BJ (cell line): ENCODE measurements at regions not wholly inside any gene's neighbourhood (a gene's known extent, or its start where the extent isn't known, plus 50 kb on each side); places are given as distances from the start of the nearest gene placed in this dataset.
A peak's percentile ranks its signal among the peaks of the same experiment; 100 is the strongest.

Experiments used
- CTCF ChIA-PET: fragments of 350-600 bp; formaldehyde crosslinking; extraction: SDS; loops from one replicate; lab custom pipeline; 2021; ENCODE audit warnings: antibody characterized with exemption, inconsistent platforms; lab: Yijun Ruan, JAX
- POLR2A ChIA-PET: fragments of 300-600 bp; sonication (Branson Sonifier 250); formaldehyde crosslinking; extraction: SDS; loops from one replicate; lab custom pipeline; 2021; ENCODE audit warnings: antibody characterized with exemption; lab: Charles Lee
- DNase-seq: peaks from one replicate; pipeline ENCODE4 v3.0.0-alpha.2; 2011; ENCODE audit warnings: low read depth
- H3K27me3 ChIP-seq: 2 replicates; pipeline ENCODE4 v1.6.0; 2011; ENCODE audit warnings: low read length; ENCODE audit not compliant: control insufficient read depth, insufficient read depth
- H3K36me3 ChIP-seq: 2 replicates; pipeline ENCODE4 v1.5.1; 2011; ENCODE audit warnings: low read length; ENCODE audit not compliant: control insufficient read depth, insufficient read depth
- H3K4me3 ChIP-seq: 2 replicates; pipeline ENCODE4 v1.5.1; 2011; ENCODE audit warnings: low read depth, mild to moderate bottlenecking, control low read depth, low read length
- TF ChIP-seq, protein P1 (sequence below): IDR thresholded peaks from 2 replicates; pipeline ENCODE4 v1.5.1; 2011; ENCODE audit warnings: low read depth, mild to moderate bottlenecking, control low read depth, inconsistent platforms, low read length, moderate library complexity; ENCODE audit not compliant: insufficient read depth

DNA sequence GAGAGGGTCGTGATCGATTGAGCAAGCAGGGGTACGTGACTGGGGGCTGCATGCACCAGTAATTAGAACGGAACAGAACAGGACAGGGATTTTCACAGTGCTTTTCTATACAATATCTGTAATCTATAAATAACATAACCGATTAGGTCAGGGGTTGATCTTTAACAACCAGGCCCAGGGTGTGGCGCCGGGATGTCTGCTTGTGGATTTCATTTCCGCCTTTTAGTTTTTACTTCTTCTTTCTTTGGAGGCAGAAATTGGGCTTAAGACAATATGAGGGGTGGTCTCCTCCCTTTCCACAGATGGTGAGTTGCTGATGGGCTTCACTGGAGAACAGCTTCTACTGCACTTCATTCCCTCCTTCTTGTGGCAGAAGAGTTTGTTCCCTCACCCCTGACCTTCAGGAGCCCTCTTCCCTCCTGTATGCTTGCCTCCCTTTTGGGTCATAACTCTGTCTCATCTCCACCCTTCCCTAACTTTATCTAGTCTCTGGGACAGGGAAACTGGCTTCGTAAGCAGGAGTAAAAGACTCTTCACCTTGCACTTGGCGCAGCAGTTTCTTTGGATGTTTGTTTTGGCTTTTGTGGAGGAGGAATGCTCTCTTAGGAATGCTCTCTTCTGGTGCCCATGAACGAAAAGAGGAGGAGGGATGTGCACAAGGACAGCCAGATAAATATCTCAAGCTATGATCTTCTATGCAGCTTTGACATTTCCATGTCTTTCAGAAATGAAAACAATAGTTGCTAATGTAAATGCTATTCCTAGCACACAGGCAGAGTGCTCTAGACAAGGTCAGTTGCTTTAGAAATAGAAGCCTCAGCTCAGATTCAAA is 139.8 kb upstream of the RPS23 start:
- DNase-seq: no peak
- Histone ChIP-seq H3K36me3 (no peaks in the 10 kb centered on the region), H3K4me3 (no peak overlapping the region), H3K27me3 (no peaks in the 10 kb centered on the region)
- TF ChIP-seq, protein P1, sequence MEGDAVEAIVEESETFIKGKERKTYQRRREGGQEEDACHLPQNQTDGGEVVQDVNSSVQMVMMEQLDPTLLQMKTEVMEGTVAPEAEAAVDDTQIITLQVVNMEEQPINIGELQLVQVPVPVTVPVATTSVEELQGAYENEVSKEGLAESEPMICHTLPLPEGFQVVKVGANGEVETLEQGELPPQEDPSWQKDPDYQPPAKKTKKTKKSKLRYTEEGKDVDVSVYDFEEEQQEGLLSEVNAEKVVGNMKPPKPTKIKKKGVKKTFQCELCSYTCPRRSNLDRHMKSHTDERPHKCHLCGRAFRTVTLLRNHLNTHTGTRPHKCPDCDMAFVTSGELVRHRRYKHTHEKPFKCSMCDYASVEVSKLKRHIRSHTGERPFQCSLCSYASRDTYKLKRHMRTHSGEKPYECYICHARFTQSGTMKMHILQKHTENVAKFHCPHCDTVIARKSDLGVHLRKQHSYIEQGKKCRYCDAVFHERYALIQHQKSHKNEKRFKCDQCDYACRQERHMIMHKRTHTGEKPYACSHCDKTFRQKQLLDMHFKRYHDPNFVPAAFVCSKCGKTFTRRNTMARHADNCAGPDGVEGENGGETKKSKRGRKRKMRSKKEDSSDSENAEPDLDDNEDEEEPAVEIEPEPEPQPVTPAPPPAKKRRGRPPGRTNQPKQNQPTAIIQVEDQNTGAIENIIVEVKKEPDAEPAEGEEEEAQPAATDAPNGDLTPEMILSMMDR: no peak
- POLR2A ChIA-PET: no interaction called here
- CTCF ChIA-PET: no interaction called here

DNA sequence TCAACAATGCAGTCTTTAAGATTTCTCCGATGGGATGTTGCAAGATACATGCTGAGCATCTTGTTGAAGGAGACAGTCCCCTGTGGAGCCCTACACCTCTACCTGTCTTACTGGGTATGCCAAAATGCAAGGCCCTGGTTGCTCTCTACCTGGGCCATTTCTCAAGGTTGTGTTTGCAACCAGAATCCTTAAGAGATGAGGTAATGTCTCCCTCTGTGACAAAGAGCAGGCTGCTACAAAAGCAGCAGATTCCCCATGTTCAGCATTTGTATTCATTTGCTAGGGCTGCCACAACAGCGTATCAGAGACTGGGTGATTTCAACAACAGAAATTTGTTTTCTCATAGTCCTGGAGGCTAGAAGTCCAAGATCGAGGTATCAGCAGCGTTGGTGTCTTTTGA is 138.4 kb upstream of the RPS23 start:
- CTCF ChIA-PET: no interaction called here

DNA sequence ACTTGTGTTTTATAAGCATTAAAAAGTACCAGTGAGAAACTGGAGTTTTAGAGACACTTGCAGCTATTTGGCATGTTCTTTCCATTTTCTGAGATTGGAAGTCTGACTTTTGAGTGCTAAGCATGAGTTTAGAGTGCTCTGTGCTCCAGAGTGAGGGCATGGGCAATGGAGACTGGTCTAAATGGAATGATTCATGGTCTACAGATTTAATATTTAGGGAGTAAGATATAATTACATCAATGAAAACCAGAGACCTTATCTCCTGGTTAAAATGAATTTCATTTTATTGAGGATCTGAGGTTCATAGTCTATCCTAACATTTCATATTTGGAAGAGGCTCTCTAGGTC is 135.9 kb upstream of the RPS23 start:
- CTCF ChIA-PET: interaction anchor here (0.9 kb wide), 1 partner anchor 62 kb away, joined by 5 read pairs; no protein-coding TSS in a partner anchor
- Histone ChIP-seq H3K27me3 (no peaks in the 10 kb centered on the region), H3K36me3 (no peaks in the 10 kb centered on the region), H3K4me3 (no peak overlapping the region)
- TF ChIP-seq, protein P1: no peak
- POLR2A ChIA-PET: no interaction called here
- no peak for DNase-seq

More for the DNA sequence above, 138.4 kb upstream of the RPS23 start:
- TF ChIP-seq, protein P1: no peak
- Histone ChIP-seq H3K36me3 (no peaks in the 10 kb centered on the region), H3K27me3 (no peaks in the 10 kb centered on the region), H3K4me3 (no peak overlapping the region)
- no peak for DNase-seq
- POLR2A ChIA-PET: no interaction called here

DNA sequence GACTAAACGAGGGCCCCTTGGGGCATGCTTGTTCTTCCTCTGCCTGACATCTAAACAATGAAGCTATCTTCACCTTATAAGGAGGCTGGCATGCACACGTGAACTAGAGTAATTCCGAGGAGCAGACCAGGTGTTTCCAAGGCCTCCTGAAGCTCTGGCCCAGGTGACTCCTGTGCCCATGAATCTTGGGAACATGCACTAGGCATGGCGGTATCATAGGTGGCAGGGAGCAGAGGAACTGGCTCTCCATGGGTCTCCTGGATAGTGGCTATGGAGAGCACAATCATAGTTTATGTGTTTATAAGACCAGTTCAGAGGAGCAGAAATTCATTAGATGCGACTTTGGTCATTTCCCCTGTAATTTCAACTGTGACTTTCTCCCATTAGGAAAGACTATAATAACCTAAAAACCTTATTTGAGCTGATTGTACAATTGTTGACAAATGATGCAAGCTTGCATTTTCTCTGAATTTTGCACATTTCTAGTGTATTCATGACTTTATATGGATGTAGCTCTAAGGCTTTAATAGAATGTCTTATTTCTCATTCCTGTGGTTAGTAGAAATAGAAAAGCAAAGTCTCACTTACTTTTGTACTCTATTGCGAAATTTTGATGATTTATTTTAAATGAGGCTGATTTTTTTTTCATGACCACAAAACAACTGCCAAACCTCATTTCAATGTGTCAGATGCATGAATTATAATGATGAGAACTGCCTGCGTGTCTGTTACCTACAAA is 135.3 kb upstream of the RPS23 start:
- ChIA-PET CTCF (interaction anchor here (0.9 to 1.5 kb wide), 4 partner anchors 55 to 81 kb away, joined by 3 to 5 read pairs (median 4); no protein-coding TSS in a partner anchor), POLR2A (no interaction called here)
- TF ChIP-seq, protein P1: no peak
- no peaks in the 10 kb centered on the region for H3K27me3 ChIP-seq
- H3K36me3 ChIP-seq: no peaks in the 10 kb centered on the region
- no peak overlapping the region for H3K4me3 ChIP-seq
- peak; percentile 89 for DNase-seq

DNA sequence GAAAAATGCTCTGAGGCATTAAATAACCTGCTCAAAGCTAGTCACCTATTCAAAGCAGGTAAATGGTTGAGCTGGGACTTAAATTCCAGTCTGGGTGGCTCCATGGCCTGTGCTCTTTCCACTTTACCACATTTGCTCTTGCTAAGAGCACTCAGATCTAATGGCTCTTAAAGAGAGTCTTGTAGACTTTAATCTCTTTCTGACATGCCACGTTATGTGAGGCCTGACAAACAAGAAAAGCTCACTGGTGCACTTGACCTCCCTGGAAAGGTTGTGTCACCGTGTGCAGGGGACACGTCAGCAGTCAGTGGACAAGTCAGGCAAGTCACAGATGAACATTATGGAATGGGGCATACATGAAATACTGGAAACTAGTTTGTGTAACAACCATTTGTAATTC is 129.9 kb upstream of the RPS23 start:
- no peak for DNase-seq
- Histone ChIP-seq H3K27me3 (no peaks in the 10 kb centered on the region), H3K36me3 (no peaks in the 10 kb centered on the region), H3K4me3 (no peak overlapping the region)
- TF ChIP-seq, protein P1: no peak
- ChIA-PET CTCF (interaction anchor here (1.0 kb wide), 1 partner anchor 55 kb away, joined by 3 read pairs; no protein-coding TSS in a partner anchor), POLR2A (no interaction called here)
